Upper lobe of right lung (tissue), 1 donor: ENCODE measurements at regions not wholly inside any gene's neighbourhood (a gene's known extent, or its start where the extent isn't known, plus 50 kb on each side); places are given as distances from the start of the nearest gene placed in this dataset.
"Not testable (repeated sequence)": the region's sequence is repeated elsewhere in the genome, so short reads cannot be mapped to it uniquely, and the experiment has no call there.

Experiments used
- ATAC-seq: fragments of 200-7000 bp; cut with Tn5 transposase; one replicate; pipeline ENCODE4 v1.9.1; 2020; ENCODE audit warnings: mild to moderate bottlenecking, moderate library complexity
- DNase-seq: peaks from one replicate; pipeline ENCODE4 v3.0.0-alpha.2; 2020
- H3K27ac ChIP-seq: fragments of 200-600 bp; one replicate; pipeline ENCODE4 v1.8.0; 2022
- H3K27me3 ChIP-seq: fragments of 200-600 bp; one replicate; pipeline ENCODE4 v1.8.0; 2022; ENCODE audit warnings: mild to moderate bottlenecking
- H3K36me3 ChIP-seq: fragments of 200-600 bp; one replicate; pipeline ENCODE4 v1.8.0; 2022
- H3K4me1 ChIP-seq: fragments of 200-600 bp; one replicate; pipeline ENCODE4 v1.8.0; 2022
- H3K4me3 ChIP-seq: fragments of 200-600 bp; one replicate; pipeline ENCODE4 v1.8.0; 2022; ENCODE audit warnings: mild to moderate bottlenecking
- H3K9me3 ChIP-seq: fragments of 200-600 bp; one replicate; pipeline ENCODE4 v1.8.0; 2022
- CTCF ChIP-seq: fragments of 200-600 bp; IDR thresholded peaks from one replicate; pipeline ENCODE4 v1.8.0; 2022; ENCODE audit warnings: antibody characterized with exemption
- intact Hi-C: fragments of 100-400 bp; cut with DNase I; formaldehyde crosslinking; loops from one replicate; pipeline ENCODE4 v1.11.0; 2022
- donor health status: DM: no; HTN: yes; CAD: no; lungs with severe emphysema.

GRCh38 chr16:29148867-29149272 lies 164.0 kb downstream of the LAT start:
- intact Hi-C loops = no loop called here
- Histone ChIP-seq H3K9me3 (no peaks in the 10 kb centered on the region), H3K4me1 (peaks cover 4% of the 10 kb centered on the region), H3K36me3 (no peaks in the 10 kb centered on the region), H3K4me3 (no peak overlapping the region), H3K27ac (peak overlapping the region; percentile 47), H3K27me3 (no peaks in the 10 kb centered on the region)
- ATAC-seq (peak; percentile 56), DNase-seq (no peak)
- TF ChIP-seq CTCF = no peak

GRCh38 chr16:29148131-29148691 lies 163.4 kb downstream of the LAT start:
- Histone ChIP-seq H3K27me3 (no peaks in the 10 kb centered on the region), H3K36me3 (no peaks in the 10 kb centered on the region), H3K4me3 (no peak overlapping the region), H3K9me3 (no peaks in the 10 kb centered on the region), H3K27ac (peak overlapping the region; percentile 47), H3K4me1 (peaks cover 4% of the 10 kb centered on the region)
- peak; percentile 56 for DNase-seq
- peak; percentile 43 for ATAC-seq
- intact Hi-C loops = no loop called here
- no peak for TF ChIP-seq CTCF

GRCh38 chr16:29147710-29148109 lies 162.9 kb downstream of the LAT start:
- H3K27ac ChIP-seq, H3K9me3 ChIP-seq, intact Hi-C loops, H3K36me3 ChIP-seq, H3K4me1 ChIP-seq, H3K27me3 ChIP-seq, H3K4me3 ChIP-seq: not testable (repeated sequence)
- ATAC-seq (peak; percentile 60), DNase-seq (peak; percentile 69)

- H3K4me3 ChIP-seq, intact Hi-C loops, ATAC-seq, H3K27me3 ChIP-seq, H3K9me3 ChIP-seq, H3K4me1 ChIP-seq, H3K36me3 ChIP-seq, H3K27ac ChIP-seq: not testable (repeated sequence)
- DNase-seq = peak; percentile 56
These were observed 162.2 kb downstream of the LAT start for GRCh38 chr16:29146808-29147643.

GRCh38 chr16:29146266-29146665 lies 161.4 kb downstream of the LAT start:
- peaks cover 4% of the 10 kb centered on the region for H3K4me1 ChIP-seq
- H3K27ac ChIP-seq = no peak overlapping the region
- intact Hi-C loops = no loop called here
- no peaks in the 10 kb centered on the region for H3K9me3 ChIP-seq
- H3K27me3 ChIP-seq = no peaks in the 10 kb centered on the region
- TF ChIP-seq CTCF = no peak
- no peaks in the 10 kb centered on the region for H3K36me3 ChIP-seq
- DNase-seq = peak; percentile 40
- no peak for ATAC-seq
- H3K4me3 ChIP-seq = no peak overlapping the region

GRCh38 chr16:29145486-29146225 lies 160.8 kb downstream of the LAT start:
- ATAC-seq, H3K9me3 ChIP-seq, H3K36me3 ChIP-seq, H3K4me1 ChIP-seq, H3K27ac ChIP-seq, intact Hi-C loops, H3K4me3 ChIP-seq, H3K27me3 ChIP-seq: not testable (repeated sequence)
- peak; percentile 45 for DNase-seq

GRCh38 chr16:29145086-29145485 lies 160.2 kb downstream of the LAT start:
- H3K27ac ChIP-seq, intact Hi-C loops, H3K4me3 ChIP-seq, ATAC-seq, H3K4me1 ChIP-seq, H3K9me3 ChIP-seq, H3K36me3 ChIP-seq, H3K27me3 ChIP-seq: not testable (repeated sequence)
- peak; percentile 40 for DNase-seq

- H3K36me3 ChIP-seq, H3K4me1 ChIP-seq, H3K27me3 ChIP-seq, H3K4me3 ChIP-seq, H3K9me3 ChIP-seq, H3K27ac ChIP-seq, intact Hi-C loops: not testable (repeated sequence)
- peak; percentile 60 for DNase-seq
- ATAC-seq = peak; percentile 31
These were observed 159.8 kb downstream of the LAT start for GRCh38 chr16:29144669-29145062.

GRCh38 chr16:29143739-29144668 lies 159.2 kb downstream of the LAT start:
- ATAC-seq, H3K27ac ChIP-seq, H3K4me3 ChIP-seq, H3K36me3 ChIP-seq, intact Hi-C loops, H3K9me3 ChIP-seq, H3K4me1 ChIP-seq, H3K27me3 ChIP-seq: not testable (repeated sequence)
- peak; percentile 60 for DNase-seq

- H3K4me3 ChIP-seq, H3K36me3 ChIP-seq, ATAC-seq, H3K4me1 ChIP-seq, H3K27me3 ChIP-seq, intact Hi-C loops, H3K27ac ChIP-seq, H3K9me3 ChIP-seq: not testable (repeated sequence)
- peak; percentile 59 for DNase-seq
These were observed 157.7 kb downstream of the LAT start for GRCh38 chr16:29142506-29142905.
